Epithelial cell of esophagus (primary cell): ENCODE measurements at regions not wholly inside any gene's neighbourhood (a gene's known extent, or its start where the extent isn't known, plus 50 kb on each side); places are given as distances from the start of the nearest gene placed in this dataset.
"Not testable (repeated sequence)": the region's sequence is repeated elsewhere in the genome, so short reads cannot be mapped to it uniquely, and the experiment has no call there.

ENCODE experiments used
- DNase-seq: peaks from one replicate; pipeline ENCODE4 v3.0.0; 2010; ENCODE audit warnings: low read depth
- H3K4me3 ChIP-seq: 2 replicates; pipeline ENCODE4 v1.5.1; 2011; ENCODE audit warnings: mild to moderate bottlenecking, low read length, control low read depth
- CTCF ChIP-seq: IDR thresholded peaks from 2 replicates; pipeline ENCODE4 v1.5.1; 2011; ENCODE audit warnings: low read depth, mild to moderate bottlenecking, low read length, control low read depth, inconsistent platforms; ENCODE audit not compliant: insufficient read depth; ENCODE audit errors: missing control alignments

- no peak for TF ChIP-seq CTCF
- DNase-seq = no peak
Observed at GRCh38 chr2:118576109-118576855, 271.2 kb downstream of the EN1 start.

GRCh38 chr2:118572380-118572779 is 275.1 kb downstream of the EN1 start:
- H3K4me3 ChIP-seq, DNase-seq: not testable (repeated sequence)

More at GRCh38 chr2:118576109-118576855, 271.2 kb downstream of the EN1 start:
- no peak overlapping the region for H3K4me3 ChIP-seq

- no peak for TF ChIP-seq CTCF
- H3K4me3 ChIP-seq = no peak overlapping the region
- no peak for DNase-seq
Observed at GRCh38 chr2:118569876-118570535, 277.4 kb downstream of the EN1 start.

- DNase-seq = no peak
- H3K4me3 ChIP-seq = no peak overlapping the region
- no peak for TF ChIP-seq CTCF
Observed at GRCh38 chr2:118568700-118569099, 278.7 kb downstream of the EN1 start.

GRCh38 chr2:118565786-118566540 is 281.5 kb downstream of the EN1 start:
- TF ChIP-seq CTCF = no peak
- DNase-seq = no peak
- no peak overlapping the region for H3K4me3 ChIP-seq

GRCh38 chr2:118565301-118565700 is 282.1 kb downstream of the EN1 start:
- H3K4me3 ChIP-seq = no peak overlapping the region
- DNase-seq = no peak
- no peak for TF ChIP-seq CTCF

GRCh38 chr2:118562144-118562543 is 285.3 kb downstream of the EN1 start:
- no peak overlapping the region for H3K4me3 ChIP-seq
- TF ChIP-seq CTCF = no peak
- DNase-seq = no peak
